AG09309 (cell line): ENCODE measurements at regions not wholly inside any gene's neighbourhood (a gene's known extent, or its start where the extent isn't known, plus 50 kb on each side); places are given as distances from the start of the nearest gene placed in this dataset.
A peak's percentile ranks its signal among the peaks of the same experiment; 100 is the strongest.
"Not testable (repeated sequence)": the region's sequence is repeated elsewhere in the genome, so short reads cannot be mapped to it uniquely, and the experiment has no call there.

ENCODE experiments used
- DNase-seq: peaks from one replicate; pipeline ENCODE4 v3.0.0-alpha.2; 2010; ENCODE audit warnings: low read depth
- H3K4me3 ChIP-seq: 2 replicates; pipeline ENCODE4 v1.5.1; 2011; ENCODE audit warnings: mild to moderate bottlenecking, low read depth, low read length, moderate library complexity; ENCODE audit not compliant: control insufficient read depth
- CTCF ChIP-seq: IDR thresholded peaks from 2 replicates; pipeline ENCODE4 v1.5.1; 2011; ENCODE audit warnings: mild to moderate bottlenecking, low read depth, low read length, inconsistent platforms; ENCODE audit not compliant: insufficient read depth, control insufficient read depth; ENCODE audit errors: missing control alignments

DNA sequence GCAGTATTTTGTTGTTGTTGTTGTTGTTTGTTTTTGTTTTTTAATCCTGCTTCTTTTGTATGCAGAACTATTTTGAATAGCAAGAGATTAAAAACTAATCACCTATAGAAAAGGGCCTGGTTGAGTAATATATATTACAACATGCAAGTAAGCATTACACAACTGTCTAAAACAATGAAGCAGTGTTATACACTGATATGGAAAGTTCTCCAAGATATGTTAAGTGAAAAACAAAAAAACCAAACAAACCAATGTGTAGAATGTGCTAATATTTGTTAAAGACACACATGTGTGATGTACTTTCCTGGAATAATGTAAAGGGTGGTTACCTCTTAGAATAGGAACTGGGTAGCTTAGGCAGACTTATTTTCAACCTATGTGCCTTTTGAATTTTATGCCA lies 117.4 kb downstream of the ZNF365 start:
- no peak for TF ChIP-seq CTCF
- DNase-seq: no peak
- H3K4me3 ChIP-seq: no peak overlapping the region

- peak; percentile 62 for TF ChIP-seq CTCF
- H3K4me3 ChIP-seq: no peak overlapping the region
- peak; percentile 57 for DNase-seq
These were observed 118.1 kb downstream of the ZNF365 start for GRCh38 chr10:62492012-62492869.

GRCh38 chr10:62492870-62493180 lies 118.7 kb downstream of the ZNF365 start:
- no peak for TF ChIP-seq CTCF
- H3K4me3 ChIP-seq: no peak overlapping the region
- DNase-seq: no peak

DNA sequence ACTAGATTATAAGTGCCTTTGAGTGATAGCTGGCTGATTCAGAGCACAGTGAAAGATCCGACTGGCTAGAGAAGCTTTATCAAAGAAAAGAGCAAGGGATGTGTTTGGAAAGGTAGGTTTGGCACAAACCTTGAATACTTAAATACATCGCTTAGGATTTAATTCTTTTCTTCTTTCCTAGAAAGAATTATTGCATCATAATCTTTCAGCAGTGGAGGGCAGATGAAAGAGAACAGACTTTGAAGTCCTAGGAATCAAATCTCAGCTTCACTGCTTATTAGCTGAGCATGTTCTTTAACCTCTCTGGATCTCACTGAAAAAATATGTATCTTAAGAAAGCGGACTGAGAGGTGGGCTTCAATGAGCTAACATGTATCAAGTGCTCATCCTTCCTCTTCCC lies 122.8 kb downstream of the ZNF365 start:
- no peak for TF ChIP-seq CTCF
- no peak for DNase-seq
- no peak overlapping the region for H3K4me3 ChIP-seq

DNA sequence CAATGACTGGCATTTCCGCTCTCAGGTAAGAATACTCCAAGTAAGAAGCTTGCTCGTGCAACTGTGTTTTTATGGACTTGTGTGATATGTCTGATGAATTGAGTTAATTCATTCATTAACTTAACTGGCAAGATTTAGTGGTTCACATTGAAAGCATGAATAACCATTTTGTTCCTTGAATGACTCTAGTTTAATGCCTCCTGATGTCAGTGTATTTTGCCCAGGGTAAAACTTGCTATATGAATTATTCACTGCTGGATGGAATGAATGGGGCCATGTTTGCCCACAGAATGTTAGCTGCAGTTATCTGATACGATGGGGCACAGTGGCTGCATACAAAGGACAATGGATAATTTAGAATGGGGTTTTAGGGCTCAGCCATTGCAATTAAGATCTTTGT lies 124.1 kb downstream of the ZNF365 start:
- H3K4me3 ChIP-seq: no peak overlapping the region
- DNase-seq: no peak
- TF ChIP-seq CTCF: no peak

GRCh38 chr10:62500116-62500515 lies 125.9 kb downstream of the ZNF365 start:
- H3K4me3 ChIP-seq, DNase-seq: not testable (repeated sequence)

- TF ChIP-seq CTCF: no peak
- no peak overlapping the region for H3K4me3 ChIP-seq
- peak; percentile 25 for DNase-seq
These were observed 127.4 kb downstream of the ZNF365 start for GRCh38 chr10:62501547-62501946.
